GM18520 (cell line): ENCODE measurements at regions not wholly inside any gene's neighbourhood (a gene's known extent, or its start where the extent isn't known, plus 50 kb on each side); places are given as distances from the start of the nearest gene placed in this dataset.
"Not testable (repeated sequence)": the region's sequence is repeated elsewhere in the genome, so short reads cannot be mapped to it uniquely, and the experiment has no call there.

Experiments used
- ATAC-seq: cut with Tn5 transposase; IDR thresholded peaks from one replicate; pipeline ENCODE4 v1.9.1; 2021; ENCODE audit not compliant: unreplicated experiment

GRCh38 chr9:22216730-22217172 lies 207.6 kb upstream of the CDKN2B start:
- ATAC-seq, result no peak

GRCh38 chr9:22217254-22217653 lies 208.1 kb upstream of the CDKN2B start:
- ATAC-seq, result no peak

- not testable (repeated sequence) for ATAC-seq
Measured at GRCh38 chr9:22225856-22226255, 216.8 kb upstream of the CDKN2B start.

- ATAC-seq, result no peak
Measured at GRCh38 chr9:22227986-22228385, 218.6 kb upstream of the DMRTA1 start.

- ATAC-seq, result no peak
Measured at GRCh38 chr9:22228542-22228941, 218.1 kb upstream of the DMRTA1 start.

GRCh38 chr9:22229069-22229468 lies 217.6 kb upstream of the DMRTA1 start:
- no peak for ATAC-seq

GRCh38 chr9:22231309-22231708 lies 215.3 kb upstream of the DMRTA1 start:
- not testable (repeated sequence) for ATAC-seq

- ATAC-seq, result no peak
Measured at GRCh38 chr9:22232971-22233370, 213.7 kb upstream of the DMRTA1 start.

- ATAC-seq, result no peak
Measured at GRCh38 chr9:22237497-22238363, 208.9 kb upstream of the DMRTA1 start.

- no peak for ATAC-seq
Measured at GRCh38 chr9:22238809-22239684, 207.6 kb upstream of the DMRTA1 start.

- ATAC-seq, result peak; percentile 69
Measured at GRCh38 chr9:22240619-22241018, 206.0 kb upstream of the DMRTA1 start.

- ATAC-seq, result no peak
Measured at GRCh38 chr9:22241024-22241423, 205.6 kb upstream of the DMRTA1 start.

- no peak for ATAC-seq
Measured at GRCh38 chr9:22241611-22242010, 205.0 kb upstream of the DMRTA1 start.

- peak; percentile 33 for ATAC-seq
Measured at GRCh38 chr9:22244139-22245011, 202.2 kb upstream of the DMRTA1 start.

GRCh38 chr9:22255337-22255736 lies 191.3 kb upstream of the DMRTA1 start:
- no peak for ATAC-seq

GRCh38 chr9:22256381-22256780 lies 190.2 kb upstream of the DMRTA1 start:
- no peak for ATAC-seq

GRCh38 chr9:22257026-22257816 lies 189.4 kb upstream of the DMRTA1 start:
- ATAC-seq, result no peak

GRCh38 chr9:22265038-22265437 lies 181.6 kb upstream of the DMRTA1 start:
- no peak for ATAC-seq

- ATAC-seq, result no peak
Measured at GRCh38 chr9:22265534-22265933, 181.1 kb upstream of the DMRTA1 start.

- no peak for ATAC-seq
Measured at GRCh38 chr9:22274477-22274876, 172.1 kb upstream of the DMRTA1 start.
